GM12892 (cell line): ENCODE measurements at regions not wholly inside any gene's neighbourhood (a gene's known extent, or its start where the extent isn't known, plus 50 kb on each side); places are given as distances from the start of the nearest gene placed in this dataset.

Source experiments
- DNase-seq: peaks from one replicate; pipeline ENCODE4 v3.0.0; 2011; ENCODE audit not compliant: insufficient read length
- FAIRE-seq: peaks from 2 replicates; lab custom pipeline; 2011; peaks lifted over from hg19 to GRCh38; lab: Jason Lieb, UNC
- POLR2A ChIP-seq: IDR thresholded peaks from 2 replicates; pipeline ENCODE4 v1.6.1; 2011; ENCODE audit warnings: low read depth, low read length, control low read depth
- POLR2AphosphoS5 ChIP-seq: IDR thresholded peaks from 2 replicates; pipeline ENCODE4 v1.6.1; 2011; ENCODE audit warnings: low read depth, low read length, control low read depth
- TAF1 ChIP-seq: IDR thresholded peaks from 2 replicates; pipeline ENCODE4 v1.6.1; 2011; ENCODE audit warnings: low read depth, mild to moderate bottlenecking, control low read depth, low read length, borderline replicate concordance

GRCh38 chr2:22499082-22499839 is 885.7 kb upstream of the KLHL29 start:
- no peak for DNase-seq
- no peak for FAIRE-seq
- TF ChIP-seq POLR2A (no peak), POLR2AphosphoS5 (no peak), TAF1 (no peak)

- DNase-seq (no peak), FAIRE-seq (no peak)
- no peak for TF ChIP-seq POLR2A
- TF ChIP-seq TAF1: no peak
- TF ChIP-seq POLR2AphosphoS5: no peak
Measured at GRCh38 chr2:22500555-22500935, 884.4 kb upstream of the KLHL29 start.

- DNase-seq (no peak), FAIRE-seq (no peak)
- TF ChIP-seq POLR2AphosphoS5: no peak
- no peak for TF ChIP-seq TAF1
- TF ChIP-seq POLR2A: no peak
Measured at GRCh38 chr2:22501851-22502250, 883.1 kb upstream of the KLHL29 start.

DNA sequence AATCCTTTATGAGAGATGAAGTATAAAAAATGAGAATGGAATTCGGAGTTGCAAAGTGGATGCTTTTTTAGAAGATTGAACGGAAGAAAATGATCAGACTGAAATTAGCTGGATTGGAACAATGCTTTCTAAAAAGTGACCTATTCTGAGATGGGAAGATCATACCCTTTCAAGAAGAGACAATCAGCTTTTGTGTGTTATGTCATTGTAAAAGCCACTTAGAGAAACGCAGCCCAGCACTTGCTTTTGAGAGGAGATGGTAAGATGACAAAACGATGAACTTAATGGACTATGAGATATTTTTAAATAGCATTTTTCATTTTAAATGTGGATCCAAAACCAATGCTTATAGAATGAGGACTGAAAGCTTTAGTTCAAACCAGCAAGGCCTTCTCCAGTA is 871.4 kb upstream of the KLHL29 start:
- FAIRE-seq: no peak

DNA sequence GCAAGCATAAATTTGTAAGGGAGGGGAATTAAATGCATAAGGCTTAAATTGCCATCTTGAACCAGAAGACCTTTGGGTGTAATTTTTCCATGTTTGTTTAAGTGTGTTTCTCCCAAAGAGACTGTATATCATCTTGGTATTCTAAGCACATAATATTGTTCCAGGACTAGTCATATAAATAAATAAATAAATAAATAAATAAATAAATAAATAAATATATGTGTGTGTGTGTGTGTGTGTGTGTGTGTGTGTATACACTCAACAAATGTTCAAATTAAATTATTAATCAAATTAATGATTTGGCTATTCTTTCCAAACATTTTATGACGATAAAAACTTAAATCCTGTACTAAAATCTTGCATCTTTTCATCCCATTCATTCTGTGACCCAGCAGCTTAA is 867.8 kb upstream of the KLHL29 start:
- TF ChIP-seq POLR2A (no peak), TAF1 (no peak), POLR2AphosphoS5 (no peak)
- FAIRE-seq (no peak), DNase-seq (no peak)

More for the DNA sequence above, 871.4 kb upstream of the KLHL29 start:
- TF ChIP-seq TAF1 (no peak), POLR2AphosphoS5 (no peak), POLR2A (no peak)
- no peak for DNase-seq

DNA sequence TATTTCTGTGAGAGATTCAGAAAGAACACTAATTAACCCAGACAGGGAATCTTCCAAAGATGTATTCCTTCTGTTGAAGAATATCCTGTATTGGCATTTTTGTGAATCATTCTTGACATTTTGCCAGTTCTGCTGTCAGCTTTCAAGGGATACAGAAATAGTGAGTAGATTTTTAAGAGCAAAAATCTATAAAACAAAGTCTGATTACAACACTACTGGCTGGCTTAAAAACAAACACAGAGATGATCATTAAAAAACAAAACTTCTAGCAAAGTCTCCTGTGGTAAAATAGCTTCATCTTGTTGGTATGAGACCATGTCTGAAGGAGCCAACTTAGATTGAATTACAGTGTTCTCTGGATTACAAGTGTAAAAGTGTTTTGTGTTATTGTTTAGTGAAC is 866.3 kb upstream of the KLHL29 start:
- FAIRE-seq (no peak), DNase-seq (no peak)
- TF ChIP-seq POLR2A: no peak
- no peak for TF ChIP-seq TAF1
- no peak for TF ChIP-seq POLR2AphosphoS5

DNA sequence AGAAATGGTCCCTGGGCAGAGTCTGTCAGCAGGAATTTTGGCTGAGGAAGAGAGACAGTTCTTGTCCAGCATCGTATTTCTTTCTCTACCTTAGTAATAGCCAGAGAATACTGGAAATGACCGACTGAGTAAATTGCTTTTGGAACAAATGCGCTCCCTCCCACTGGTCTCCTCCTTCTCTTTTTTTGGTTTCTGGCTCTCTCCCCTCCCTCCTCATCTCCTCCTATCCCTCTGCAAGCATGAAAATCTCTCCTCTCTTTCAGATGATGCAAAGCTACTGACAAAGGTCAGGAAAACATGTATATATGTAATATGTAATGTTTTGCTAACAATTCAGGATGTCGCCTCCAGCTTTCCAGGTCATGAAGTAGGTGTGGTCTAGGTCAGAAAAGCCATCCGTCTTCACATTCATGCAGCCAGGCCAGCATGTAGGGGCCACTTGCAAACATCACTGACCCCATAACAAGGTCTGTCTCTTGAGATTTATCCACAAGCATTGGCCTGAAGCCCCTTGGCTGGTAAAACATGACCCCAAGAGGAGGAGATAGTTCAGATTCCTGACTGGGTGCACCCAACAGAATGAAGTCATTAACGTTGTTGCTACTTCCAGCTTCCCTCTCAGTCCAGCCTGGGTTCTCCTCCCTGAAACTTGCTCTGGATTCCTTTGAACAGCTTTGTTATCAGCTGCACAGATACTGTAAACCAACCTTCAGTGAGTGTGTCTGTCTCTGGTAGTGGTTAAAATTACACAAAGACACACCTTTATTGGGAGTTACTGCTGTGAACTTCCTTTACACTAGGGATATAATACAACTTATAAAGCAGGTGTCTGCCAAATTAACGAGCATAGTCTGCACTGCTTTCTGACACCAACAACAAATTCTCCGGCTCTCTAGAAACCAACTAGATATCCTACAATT is 864.4 kb upstream of the KLHL29 start:
- TF ChIP-seq POLR2AphosphoS5: no peak
- TF ChIP-seq TAF1: no peak
- TF ChIP-seq POLR2A: no peak
- FAIRE-seq (no peak), DNase-seq (no peak)

GRCh38 chr2:22521620-22522019 is 863.4 kb upstream of the KLHL29 start:
- TF ChIP-seq POLR2AphosphoS5 (no peak), POLR2A (no peak), TAF1 (no peak)
- DNase-seq (no peak), FAIRE-seq (no peak)

DNA sequence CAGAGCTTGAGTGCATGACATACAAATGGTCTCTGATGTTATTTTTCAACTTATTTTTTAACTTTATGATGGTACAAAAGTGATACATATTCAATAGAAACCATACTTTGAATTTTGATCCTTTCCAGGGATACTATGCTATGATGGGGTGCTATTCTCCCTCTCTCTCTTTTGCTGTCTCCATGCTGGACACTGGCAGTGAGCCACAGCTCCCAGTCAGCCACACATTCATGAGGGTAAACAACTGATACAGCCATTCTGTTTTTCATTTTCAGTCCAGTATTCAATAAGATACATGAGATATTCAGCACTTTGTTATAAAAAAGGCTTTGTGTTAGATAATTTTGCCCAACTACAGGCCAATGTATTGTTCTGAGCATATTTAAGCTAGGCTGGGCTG is 859.3 kb upstream of the KLHL29 start:
- no peak for TF ChIP-seq TAF1
- no peak for TF ChIP-seq POLR2A
- TF ChIP-seq POLR2AphosphoS5: no peak
- FAIRE-seq (no peak), DNase-seq (no peak)

DNA sequence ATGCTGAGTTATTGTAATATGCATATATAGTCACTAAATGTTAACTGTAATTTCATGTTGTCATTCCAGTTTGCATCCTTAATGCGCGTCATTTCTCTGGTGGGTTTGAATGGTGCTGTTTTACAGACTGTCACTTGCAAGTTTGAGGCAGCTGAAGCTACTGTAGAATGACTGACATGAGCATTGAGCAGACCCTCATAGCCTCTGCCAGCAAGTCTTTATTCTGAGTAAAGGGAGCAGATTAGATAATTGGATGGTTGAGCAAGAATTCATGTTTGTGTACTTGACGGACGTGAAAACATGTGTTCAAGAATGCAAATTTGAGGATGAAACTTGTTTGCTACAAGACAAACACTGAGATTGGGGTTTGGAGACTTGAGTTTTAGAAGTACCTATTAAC is 854.8 kb upstream of the KLHL29 start:
- FAIRE-seq (no peak), DNase-seq (no peak)
- TF ChIP-seq POLR2A (no peak), POLR2AphosphoS5 (no peak), TAF1 (no peak)

GRCh38 chr2:22536133-22536532 is 848.8 kb upstream of the KLHL29 start:
- FAIRE-seq (no peak), DNase-seq (no peak)
- TF ChIP-seq POLR2A (no peak), TAF1 (no peak), POLR2AphosphoS5 (no peak)
